SK-N-SH (cell line): ENCODE measurements at regions not wholly inside any gene's neighbourhood (a gene's known extent, or its start where the extent isn't known, plus 50 kb on each side); places are given as distances from the start of the nearest gene placed in this dataset.

ENCODE experiments used
- JUND ChIP-seq: IDR thresholded peaks from 2 replicates; pipeline ENCODE4 v1.4.0; 2012
- SMC3 ChIP-seq: IDR thresholded peaks from 2 replicates; pipeline ENCODE4 v1.6.1; 2012; ENCODE audit warnings: low read depth, low read length, improper control_type of control experiment
- TAF1 ChIP-seq: IDR thresholded peaks from 2 replicates; pipeline ENCODE4 v1.6.1; 2012; ENCODE audit warnings: low read depth, mild to moderate bottlenecking, low read length, moderate library complexity, borderline replicate concordance
- TF ChIP-seq, protein P1 (sequence below): fragments of 200-600 bp; sonication (generic); IDR thresholded peaks from 2 replicates; pipeline ENCODE4 v1.6.1; 2017; ENCODE audit warnings: antibody characterized with exemption, mild to moderate bottlenecking, moderate library complexity
- TF ChIP-seq, protein P2 (sequence below): IDR thresholded peaks from 2 replicates; pipeline ENCODE4; 2012

DNA sequence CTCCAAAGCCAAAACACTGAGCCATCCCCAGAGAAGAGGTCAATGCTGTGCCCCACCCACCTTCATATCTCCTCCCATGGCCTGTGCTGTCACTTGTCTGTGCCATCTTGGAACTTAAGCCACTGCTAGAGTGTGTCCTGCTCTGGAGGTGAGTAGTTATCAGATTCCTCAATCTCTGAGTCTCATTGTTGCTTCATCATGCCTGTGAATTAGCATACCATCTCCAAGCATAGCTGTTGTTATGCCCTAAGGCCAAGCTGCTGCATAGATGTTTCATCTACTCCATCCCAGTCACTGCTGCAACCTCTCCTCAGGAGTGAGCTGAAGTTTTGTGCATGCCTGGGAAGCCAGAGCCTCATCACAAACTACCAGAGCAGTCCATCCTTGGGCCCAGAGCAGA, 349.0 kb downstream of the ZWINT start:
- TF ChIP-seq, protein P1, sequence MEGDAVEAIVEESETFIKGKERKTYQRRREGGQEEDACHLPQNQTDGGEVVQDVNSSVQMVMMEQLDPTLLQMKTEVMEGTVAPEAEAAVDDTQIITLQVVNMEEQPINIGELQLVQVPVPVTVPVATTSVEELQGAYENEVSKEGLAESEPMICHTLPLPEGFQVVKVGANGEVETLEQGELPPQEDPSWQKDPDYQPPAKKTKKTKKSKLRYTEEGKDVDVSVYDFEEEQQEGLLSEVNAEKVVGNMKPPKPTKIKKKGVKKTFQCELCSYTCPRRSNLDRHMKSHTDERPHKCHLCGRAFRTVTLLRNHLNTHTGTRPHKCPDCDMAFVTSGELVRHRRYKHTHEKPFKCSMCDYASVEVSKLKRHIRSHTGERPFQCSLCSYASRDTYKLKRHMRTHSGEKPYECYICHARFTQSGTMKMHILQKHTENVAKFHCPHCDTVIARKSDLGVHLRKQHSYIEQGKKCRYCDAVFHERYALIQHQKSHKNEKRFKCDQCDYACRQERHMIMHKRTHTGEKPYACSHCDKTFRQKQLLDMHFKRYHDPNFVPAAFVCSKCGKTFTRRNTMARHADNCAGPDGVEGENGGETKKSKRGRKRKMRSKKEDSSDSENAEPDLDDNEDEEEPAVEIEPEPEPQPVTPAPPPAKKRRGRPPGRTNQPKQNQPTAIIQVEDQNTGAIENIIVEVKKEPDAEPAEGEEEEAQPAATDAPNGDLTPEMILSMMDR: no peak
- no peak for TF ChIP-seq SMC3
- TF ChIP-seq, protein P2, sequence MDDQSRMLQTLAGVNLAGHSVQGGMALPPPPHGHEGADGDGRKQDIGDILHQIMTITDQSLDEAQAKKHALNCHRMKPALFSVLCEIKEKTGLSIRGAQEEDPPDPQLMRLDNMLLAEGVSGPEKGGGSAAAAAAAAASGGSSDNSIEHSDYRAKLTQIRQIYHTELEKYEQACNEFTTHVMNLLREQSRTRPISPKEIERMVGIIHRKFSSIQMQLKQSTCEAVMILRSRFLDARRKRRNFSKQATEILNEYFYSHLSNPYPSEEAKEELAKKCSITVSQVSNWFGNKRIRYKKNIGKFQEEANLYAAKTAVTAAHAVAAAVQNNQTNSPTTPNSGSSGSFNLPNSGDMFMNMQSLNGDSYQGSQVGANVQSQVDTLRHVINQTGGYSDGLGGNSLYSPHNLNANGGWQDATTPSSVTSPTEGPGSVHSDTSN: no peak
- no peak for TF ChIP-seq TAF1
- no peak for TF ChIP-seq JUND
